K562 (cell line): ENCODE measurements at regions not wholly inside any gene's neighbourhood (a gene's known extent, or its start where the extent isn't known, plus 50 kb on each side); places are given as distances from the start of the nearest gene placed in this dataset.
A peak's percentile ranks its signal among the peaks of the same experiment; 100 is the strongest.

Experiments used
- BDP1 ChIP-seq: IDR thresholded peaks from 3 replicates; pipeline ENCODE4 v1.6.1; 2011; ENCODE audit not compliant: insufficient read length, insufficient read depth
- CBX5 ChIP-seq: IDR thresholded peaks from 2 replicates; pipeline ENCODE4 v1.6.1; 2014; ENCODE audit warnings: low read depth, borderline replicate concordance
- CBX8 ChIP-seq: fragments of 200-600 bp; sonication (generic); IDR thresholded peaks from 2 replicates; pipeline ENCODE4 v1.6.1; 2012; ENCODE audit warnings: borderline replicate concordance, mixed run types, low read depth, mild to moderate bottlenecking, moderate library complexity, mixed read lengths, low read length, control low read depth, inconsistent platforms; ENCODE audit not compliant: poor library complexity, severe bottlenecking; ENCODE audit errors: extremely low read depth
- DDX20 ChIP-seq: fragments of 450-650 bp; IDR thresholded peaks from 2 replicates; pipeline ENCODE4 v1.6.1; 2016; ENCODE audit warnings: missing genetic modification characterization, low read depth, mild to moderate bottlenecking, missing compliant biosample characterization, moderate library complexity
- FIP1L1 ChIP-seq: fragments of 200-400 bp; formaldehyde crosslinking; IDR thresholded peaks from 2 replicates; pipeline ENCODE4 v1.6.1; 2018; ENCODE audit warnings: mild to moderate bottlenecking, low read depth, low read length; ENCODE audit not compliant: poor library complexity, severe bottlenecking
- MIER1 ChIP-seq: fragments of 450-650 bp; IDR thresholded peaks from 2 replicates; pipeline ENCODE4 v1.6.1; 2016; ENCODE audit warnings: antibody characterized with exemption, mild to moderate bottlenecking, low read depth
- RERE ChIP-seq: sonication (generic); formaldehyde crosslinking; IDR thresholded peaks from 2 replicates; pipeline ENCODE4 v1.8.0; 2023; ENCODE audit warnings: missing genetic modification reagents, mild to moderate bottlenecking, borderline replicate concordance
- TCF7L2 ChIP-seq: fragments of 150-350 bp; IDR thresholded peaks from 2 replicates; pipeline ENCODE4 v1.6.1; 2016; ENCODE audit warnings: low read depth, mild to moderate bottlenecking, low read length, moderate library complexity
- TEAD1 ChIP-seq, 2 experiments: fragments of 450-650 bp in 1 of 2; sonication (generic) in 1 of 2; formaldehyde crosslinking; IDR thresholded peaks; 2 replicates each; pipeline versions ENCODE4 v1.4.0 to v1.8.0; 2020 to 2022; ENCODE audit warnings: mild to moderate bottlenecking in 2 of 2, missing genetic modification reagents in 1 of 2
- U2AF2 ChIP-seq: fragments of 200-400 bp; formaldehyde crosslinking; optimal IDR thresholded peaks from 2 replicates; pipeline ENCODE3; 2017; ENCODE audit warnings: low read depth, mild to moderate bottlenecking, low read length
- ZBTB49 ChIP-seq: sonication (generic); formaldehyde crosslinking; IDR thresholded peaks from 2 replicates; pipeline ENCODE4 v1.8.0; 2022; ENCODE audit warnings: missing genetic modification reagents, mild to moderate bottlenecking, borderline replicate concordance
- ZNF263 ChIP-seq: sonication (generic); formaldehyde crosslinking; IDR thresholded peaks from 2 replicates; pipeline ENCODE4 v1.8.0; 2022; ENCODE audit warnings: mild to moderate bottlenecking, missing genetic modification reagents, borderline replicate concordance
- ZNF324 ChIP-seq: fragments of 250-450 bp; sonication (Bioruptor Pico); IDR thresholded peaks from 2 replicates; pipeline ENCODE4 v1.4.0; 2020; ENCODE audit warnings: mild to moderate bottlenecking
- ZNF445 ChIP-seq: fragments of 250-450 bp; sonication (Bioruptor Pico); IDR thresholded peaks from 2 replicates; pipeline ENCODE4 v1.4.0; 2020; ENCODE audit warnings: low read depth, mild to moderate bottlenecking, moderate library complexity
- TF ChIP-seq, protein P1 (sequence below): fragments of 450-650 bp; formaldehyde crosslinking; IDR thresholded peaks from 2 replicates; pipeline ENCODE4 v1.4.0; 2020; ENCODE audit warnings: mild to moderate bottlenecking, mixed read lengths
- TF ChIP-seq, protein P2 (sequence below): fragments of 250-450 bp; sonication (Bioruptor Pico); IDR thresholded peaks from 2 replicates; pipeline ENCODE4 v1.9.0; 2021; ENCODE audit warnings: mild to moderate bottlenecking

DNA sequence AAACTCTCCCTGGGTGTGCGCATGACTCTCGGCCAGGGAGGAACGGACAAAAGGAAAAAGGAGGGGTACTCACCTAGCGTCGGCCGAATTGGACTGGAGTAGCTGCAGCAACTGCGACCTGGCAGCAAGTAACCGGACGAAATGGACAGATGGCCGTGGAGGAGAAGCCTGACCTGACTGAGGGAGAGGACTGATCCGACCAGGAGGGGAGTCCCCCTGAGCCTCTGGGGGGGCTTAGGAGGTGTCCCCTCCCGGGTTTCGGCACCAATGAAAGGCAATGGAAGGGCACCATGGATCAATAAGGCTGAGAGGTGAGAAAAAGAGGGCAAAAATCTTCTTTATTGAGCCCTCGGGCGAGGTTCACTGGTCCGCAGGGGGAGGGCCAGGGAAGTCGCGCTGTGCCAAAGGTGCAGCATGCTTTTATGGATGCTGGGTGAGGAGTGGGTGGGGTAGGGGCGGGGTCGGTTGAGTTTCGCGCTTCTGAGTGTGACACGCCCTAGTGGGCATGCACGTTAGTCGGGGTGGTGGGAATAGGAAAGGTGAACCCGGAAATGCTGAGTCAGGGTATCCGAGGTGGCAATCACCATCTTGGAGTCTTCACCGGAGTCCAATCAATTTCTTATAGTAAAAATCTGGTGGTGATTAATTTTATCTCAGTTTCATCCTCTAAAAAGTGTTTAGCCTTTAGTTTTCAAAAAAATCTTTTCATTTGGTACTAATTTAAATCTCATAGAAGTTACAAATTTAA lies 638.5 kb upstream of the DPP6 start (continued):
- TF ChIP-seq TEAD1 (CRISPR knock-in tag; IDR thresholded peaks at IDR 0.05) (peak in 1 of 2 experiments; percentile 29; a peak in 1 of 4 replicates), ZNF263 (no peak), CBX5 (0 out of 2 replicates have a peak, but pooled peaks have one; percentile 12), ZNF324 (CRISPR knock-in tag) (no peak), U2AF2 (no peak), BDP1 (no peak), MIER1 (no peak), DDX20 (tag) (no peak), TCF7L2 (no peak), CBX8 (no peak), ZBTB49 (CRISPR knock-in tag) (no peak), FIP1L1 (peak; percentile 55), RERE (CRISPR knock-in tag) (no peak), ZNF445 (CRISPR knock-in tag) (no peak)
- TF ChIP-seq, protein P1, sequence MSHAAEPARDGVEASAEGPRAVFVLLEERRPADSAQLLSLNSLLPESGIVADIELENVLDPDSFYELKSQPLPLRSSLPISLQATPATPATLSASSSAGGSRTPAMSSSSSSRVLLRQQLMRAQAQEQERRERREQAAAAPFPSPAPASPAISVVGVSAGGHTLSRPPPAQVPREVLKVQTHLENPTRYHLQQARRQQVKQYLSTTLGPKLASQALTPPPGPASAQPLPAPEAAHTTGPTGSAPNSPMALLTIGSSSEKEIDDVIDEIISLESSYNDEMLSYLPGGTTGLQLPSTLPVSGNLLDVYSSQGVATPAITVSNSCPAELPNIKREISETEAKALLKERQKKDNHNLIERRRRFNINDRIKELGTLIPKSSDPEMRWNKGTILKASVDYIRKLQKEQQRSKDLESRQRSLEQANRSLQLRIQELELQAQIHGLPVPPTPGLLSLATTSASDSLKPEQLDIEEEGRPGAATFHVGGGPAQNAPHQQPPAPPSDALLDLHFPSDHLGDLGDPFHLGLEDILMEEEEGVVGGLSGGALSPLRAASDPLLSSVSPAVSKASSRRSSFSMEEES (CRISPR knock-in tag) = no peak
- TF ChIP-seq, protein P2, sequence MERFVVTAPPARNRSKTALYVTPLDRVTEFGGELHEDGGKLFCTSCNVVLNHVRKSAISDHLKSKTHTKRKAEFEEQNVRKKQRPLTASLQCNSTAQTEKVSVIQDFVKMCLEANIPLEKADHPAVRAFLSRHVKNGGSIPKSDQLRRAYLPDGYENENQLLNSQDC (CRISPR knock-in tag) = no peak
